ENCODE measurements at regions not wholly inside any gene's neighbourhood (a gene's known extent, or its start where the extent isn't known, plus 50 kb on each side); places are given as distances from the start of the nearest gene placed in this dataset.

- no peak for DNase-seq (ENCODE audit: low spot score)
- no peak overlapping the region for H3K4me3 ChIP-seq
- H3K27ac ChIP-seq, result no peak overlapping the region
- TF ChIP-seq CTCF (IDR thresholded peaks at IDR 0.05), result no peak
These were observed 96.0 kb downstream of the LSM3 start for GRCh38 chr3:14274612-14274936.

- H3K4me3 ChIP-seq, result no peak overlapping the region
- TF ChIP-seq CTCF (IDR thresholded peaks at IDR 0.05), result no peak
- H3K27ac ChIP-seq, result no peak overlapping the region
- DNase-seq (ENCODE audit: low spot score), result no peak
These were observed 96.7 kb downstream of the LSM3 start for GRCh38 chr3:14274999-14275961.

GRCh38 chr3:14275962-14276909, 97.6 kb downstream of the LSM3 start:
- TF ChIP-seq CTCF (IDR thresholded peaks at IDR 0.05), result no peak
- Histone ChIP-seq H3K4me3 (no peak overlapping the region), H3K27ac (no peak overlapping the region)
- no peak for DNase-seq (ENCODE audit: low spot score)

- no peak overlapping the region for H3K4me3 ChIP-seq
- no peak for DNase-seq (ENCODE audit: low spot score)
- no peak for TF ChIP-seq CTCF (IDR thresholded peaks at IDR 0.05)
- no peak overlapping the region for H3K27ac ChIP-seq
These were observed 98.9 kb downstream of the LSM3 start for GRCh38 chr3:14277557-14277956.

- no peak for DNase-seq (ENCODE audit: low spot score)
- TF ChIP-seq CTCF (IDR thresholded peaks at IDR 0.05), result no peak
- H3K27ac ChIP-seq, result no peak overlapping the region
- no peak overlapping the region for H3K4me3 ChIP-seq
These were observed 99.7 kb downstream of the LSM3 start for GRCh38 chr3:14278265-14278798.

GRCh38 chr3:14278799-14279625, 100.4 kb downstream of the LSM3 start:
- no peak overlapping the region for H3K4me3 ChIP-seq
- DNase-seq (ENCODE audit: low spot score), result no peak
- no peak for TF ChIP-seq CTCF (IDR thresholded peaks at IDR 0.05)
- H3K27ac ChIP-seq, result no peak overlapping the region
